ENCODE measurements at regions not wholly inside any gene's neighbourhood (a gene's known extent, or its start where the extent isn't known, plus 50 kb on each side); places are given as distances from the start of the nearest gene placed in this dataset.

DNA sequence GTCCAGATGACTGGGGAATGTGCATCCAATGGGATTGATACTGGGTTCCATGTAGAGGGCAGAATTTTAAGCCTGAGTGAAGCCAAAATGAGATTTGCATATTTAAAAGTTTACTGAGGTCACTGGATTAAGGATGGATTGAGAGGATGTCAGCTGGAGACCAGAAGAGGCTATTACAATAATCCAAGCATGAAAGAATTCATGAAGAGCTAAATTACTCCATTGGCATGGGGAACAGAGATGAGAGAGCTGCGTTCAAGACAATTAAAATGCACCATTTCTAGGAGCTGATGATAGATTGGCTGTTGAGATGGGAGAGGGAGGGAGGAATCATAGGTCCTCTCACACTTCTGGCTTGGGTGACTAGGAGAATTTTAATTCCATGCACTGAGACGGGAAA, 158.5 kb downstream of the JCAD start:
- TF ChIP-seq CTCF (IDR thresholded peaks at IDR 0.05; ENCODE audit: extremely low read depth in 1 of 2, insufficient read depth in 1 of 2, low read depth in 1 of 2, low read length in 2 of 2) (no peak), POLR2A (IDR thresholded peaks at IDR 0.05; ENCODE audit: low read depth, low read length) (no peak), JUN (IDR thresholded peaks at IDR 0.05; ENCODE audit: borderline replicate concordance, insufficient read depth, insufficient read length, low read depth) (no peak), EZH2 (IDR thresholded peaks at IDR 0.05; ENCODE audit: borderline replicate concordance, low read depth, low read length, severe bottlenecking) (no peak), MYC (IDR thresholded peaks at IDR 0.05; ENCODE audit: low read depth, low read length) (no peak), POLR2AphosphoS5 (IDR thresholded peaks at IDR 0.05; ENCODE audit: insufficient read depth, low read depth, low read length) (no peak)

Data from endothelial cell of umbilical vein (primary cell).